Liver (tissue), 8 donors: ENCODE measurements at regions not wholly inside any gene's neighbourhood (a gene's known extent, or its start where the extent isn't known, plus 50 kb on each side); places are given as distances from the start of the nearest gene placed in this dataset.

Source experiments
- DNase-seq: peaks from one replicate; pipeline ENCODE4 v3.0.0-alpha.2; 2017; ENCODE audit warnings: low spot score
- H3K27ac ChIP-seq, 2 donors: one replicate each; pipeline ENCODE4 v1.7.0; 2013; ENCODE audit warnings: inconsistent platforms in 2 of 2, low read length in 2 of 2, control low read depth in 1 of 2, low read depth in 1 of 2, mild to moderate bottlenecking in 1 of 2
- H3K27me3 ChIP-seq, 4 donors: one replicate each; pipeline versions ENCODE4 v1.6.1 to v1.7.0; 2013; ENCODE audit warnings: low read length in 3 of 4, inconsistent platforms in 1 of 4, mild to moderate bottlenecking in 1 of 4, moderate library complexity in 1 of 4; ENCODE audit not compliant: control insufficient read depth in 4 of 4, insufficient read depth in 4 of 4
- H3K36me3 ChIP-seq, 4 donors: one replicate each; pipeline versions ENCODE4 v1.6.1 to v1.7.0; 2013; ENCODE audit warnings: low read length in 3 of 4, mild to moderate bottlenecking in 3 of 4, low read depth in 1 of 4, moderate library complexity in 1 of 4; ENCODE audit not compliant: control insufficient read depth in 4 of 4, insufficient read depth in 3 of 4
- H3K4me1 ChIP-seq, 4 donors: one replicate each; pipeline versions ENCODE4 v1.6.1 to v1.7.0; 2013; ENCODE audit warnings: low read length in 3 of 4, mild to moderate bottlenecking in 3 of 4, moderate library complexity in 1 of 4; ENCODE audit not compliant: control insufficient read depth in 4 of 4, insufficient read depth in 4 of 4
- H3K4me3 ChIP-seq, 3 donors: one replicate each; pipeline versions ENCODE4 v1.6.1 to v1.7.0; 2013; ENCODE audit warnings: low read length in 3 of 3, control low read depth in 1 of 3, low read depth in 1 of 3, mild to moderate bottlenecking in 1 of 3
- H3K9ac ChIP-seq, 2 donors: one replicate each; pipeline ENCODE4 v1.7.0; 2013; ENCODE audit warnings: low read length in 2 of 2, mild to moderate bottlenecking in 2 of 2, moderate library complexity in 2 of 2, control low read depth in 1 of 2, low read depth in 1 of 2
- H3K9me3 ChIP-seq, 4 donors: one replicate each; pipeline versions ENCODE4 v1.6.1 to v1.7.0; 2013; ENCODE audit warnings: low read length in 3 of 4; ENCODE audit not compliant: control insufficient read depth in 4 of 4
- ATF3 ChIP-seq: IDR thresholded peaks from 2 replicates; pipeline ENCODE4 v1.6.1; 2016; ENCODE audit warnings: antibody characterized with exemption
- CTCF ChIP-seq: fragments of 150-350 bp; IDR thresholded peaks from 2 replicates; pipeline ENCODE4 v1.5.1; 2017; ENCODE audit warnings: improper control_type of control experiment, low read depth, low read length; ENCODE audit not compliant: missing input control
- FOXA1 ChIP-seq: IDR thresholded peaks from 2 replicates; pipeline ENCODE4 v1.6.1; 2016; ENCODE audit warnings: antibody characterized with exemption
- FOXA2 ChIP-seq: IDR thresholded peaks from 2 replicates; pipeline ENCODE4 v1.6.1; 2016; ENCODE audit warnings: antibody characterized with exemption
- GABPA ChIP-seq, 2 donors: IDR thresholded peaks in 1 of 2; conservative IDR thresholded peaks in 1 of 2; 2 replicates each; pipeline ENCODE4 v1.6.1; 2016; ENCODE audit warnings: antibody characterized with exemption in 2 of 2, mild to moderate bottlenecking in 1 of 2, moderate library complexity in 1 of 2
- HNF4A ChIP-seq, 2 donors: conservative IDR thresholded peaks; 2 replicates each; pipeline ENCODE4 v1.6.1; 2016; ENCODE audit warnings: antibody characterized with exemption in 2 of 2, mild to moderate bottlenecking in 2 of 2
- HNF4G ChIP-seq: IDR thresholded peaks from 2 replicates; pipeline ENCODE4 v1.6.1; 2016; ENCODE audit warnings: antibody characterized with exemption
- JUND ChIP-seq, 2 donors: IDR thresholded peaks; 2 replicates each; pipeline ENCODE4 v1.6.1; 2016; ENCODE audit warnings: antibody characterized with exemption in 2 of 2
- NR2F2 ChIP-seq: IDR thresholded peaks from 2 replicates; pipeline ENCODE4 v1.6.1; 2016; ENCODE audit warnings: antibody characterized with exemption
- RAD21 ChIP-seq, 2 donors: IDR thresholded peaks; 2 replicates each; pipeline ENCODE4 v1.6.1; 2016; ENCODE audit warnings: antibody characterized with exemption in 2 of 2, mild to moderate bottlenecking in 2 of 2
- RXRA ChIP-seq, 2 donors: IDR thresholded peaks; 2 replicates each; pipeline ENCODE4 v1.6.1; 2017 to 2018; ENCODE audit warnings: antibody characterized with exemption in 2 of 2, mild to moderate bottlenecking in 1 of 2
- SP1 ChIP-seq: IDR thresholded peaks from 2 replicates; pipeline ENCODE4 v1.6.1; 2018; ENCODE audit warnings: antibody characterized with exemption, mild to moderate bottlenecking
- YY1 ChIP-seq: IDR thresholded peaks from 2 replicates; pipeline ENCODE4 v1.6.1; 2016; ENCODE audit warnings: antibody characterized with exemption, mild to moderate bottlenecking
- WGBS: extraction: QIAGEN DNeasy Blood & Tissue Kit; methylation state at CpG from one replicate; pipeline ENCODE4 v1.1.7; 2013; 5-methylcytosine and 5-hydroxymethylcytosine counted together
- donor health status: healthy.
- donor health status: healthy.
- donor health status: healthy.
- donor health status: healthy.
- donor health status: healthy.

- H3K4me1 ChIP-seq: peaks cover 0 to 6% (median 5%) of the 10 kb centered on the region in 4 donors
- no peak for DNase-seq
- H3K4me3 ChIP-seq: no peak overlapping the region
- no peaks in the 10 kb centered on the region for H3K36me3 ChIP-seq
- no peak for TF ChIP-seq NR2F2
- TF ChIP-seq GABPA (IDR thresholded peaks at IDR 0.05 in 1 of 2, conservative IDR thresholded peaks at IDR 0.05 in 1 of 2): no peak
- no peaks in the 10 kb centered on the region for H3K9me3 ChIP-seq
- H3K27me3 ChIP-seq: peaks cover 0 to 6% (median 3%) of the 10 kb centered on the region in 4 donors
- no peak overlapping the region for H3K9ac ChIP-seq
- WGBS: 63% methylated on average over 1 of the region's 1 CpG
- H3K27ac ChIP-seq: no peak overlapping the region
Observed at GRCh38 chr9:84103651-84104377, 123.2 kb downstream of the RMI1 start.

GRCh38 chr9:84107081-84107480, 126.5 kb downstream of the RMI1 start:
- Histone ChIP-seq H3K9me3 (peaks cover 0 to 3% (median 0%) of the 10 kb centered on the region in 4 donors), H3K9ac (no peak overlapping the region), H3K4me3 (no peak overlapping the region), H3K27ac (no peak overlapping the region), H3K27me3 (peaks cover 0 to 4% (median 3%) of the 10 kb centered on the region in 4 donors), H3K4me1 (peaks cover 0 to 5% (median 2%) of the 10 kb centered on the region in 4 donors), H3K36me3 (no peaks in the 10 kb centered on the region)
- TF ChIP-seq SP1 (no peak), HNF4G (no peak), RXRA (IDR thresholded peaks at IDR 0.05) (no peak), YY1 (no peak), GABPA (IDR thresholded peaks at IDR 0.05 in 1 of 2, conservative IDR thresholded peaks at IDR 0.05 in 1 of 2) (no peak)
- DNase-seq: no peak
- 68% methylated on average over 2 of the region's 2 CpGs for WGBS

- Histone ChIP-seq H3K9me3 (peaks cover 0 to 3% (median 0%) of the 10 kb centered on the region in 4 donors), H3K27ac (no peak overlapping the region), H3K36me3 (no peaks in the 10 kb centered on the region), H3K4me3 (no peak overlapping the region), H3K27me3 (peaks cover 0 to 4% (median 3%) of the 10 kb centered on the region in 4 donors), H3K4me1 (peaks cover 0 to 2% (median 0%) of the 10 kb centered on the region in 4 donors), H3K9ac (no peak overlapping the region)
- 48% methylated on average over 1 of the region's 1 CpG for WGBS
- TF ChIP-seq CTCF (no peak), FOXA2 (no peak), RAD21 (IDR thresholded peaks at IDR 0.05) (no peak), NR2F2 (no peak), ATF3 (no peak), FOXA1 (no peak), RXRA (IDR thresholded peaks at IDR 0.05) (no peak), HNF4A (conservative IDR thresholded peaks at IDR 0.05) (no peak), JUND (IDR thresholded peaks at IDR 0.05) (no peak)
- no peak for DNase-seq
Observed at GRCh38 chr9:84107995-84108394, 127.4 kb downstream of the RMI1 start.
